Stimulated activated CD4-positive, alpha-beta T cell treated with anti-CD3 and anti-CD28 coated beads, Interleukin-15, amount 100 ng/mL, for 24 hours (primary cell): ENCODE measurements at regions not wholly inside any gene's neighbourhood (a gene's known extent, or its start where the extent isn't known, plus 50 kb on each side); places are given as distances from the start of the nearest gene placed in this dataset.

Experiments
- DNase-seq: peaks from one replicate; pipeline ENCODE4 v3.0.0-alpha.2; 2020

- DNase-seq, result no peak
These were observed 513.6 kb downstream of the FAT4 start for GRCh38 chr4:125828346-125828745.

- no peak for DNase-seq
These were observed 517.4 kb downstream of the FAT4 start for GRCh38 chr4:125832161-125832560.

GRCh38 chr4:125836597-125837195, 521.9 kb downstream of the FAT4 start:
- no peak for DNase-seq

GRCh38 chr4:125837493-125838201, 522.9 kb downstream of the FAT4 start:
- DNase-seq, result no peak

- DNase-seq, result no peak
These were observed 523.4 kb downstream of the FAT4 start for GRCh38 chr4:125838202-125838601.

- no peak for DNase-seq
These were observed 524.2 kb downstream of the FAT4 start for GRCh38 chr4:125838924-125839323.

GRCh38 chr4:125843947-125844346, 529.2 kb downstream of the FAT4 start:
- DNase-seq, result no peak

GRCh38 chr4:125847518-125847917, 532.8 kb downstream of the FAT4 start:
- no peak for DNase-seq

- no peak for DNase-seq
These were observed 535.1 kb downstream of the FAT4 start for GRCh38 chr4:125849869-125850268.

GRCh38 chr4:125891597-125892258, 577.0 kb downstream of the FAT4 start:
- DNase-seq, result no peak

GRCh38 chr4:125904802-125905201, 590.0 kb downstream of the FAT4 start:
- DNase-seq, result no peak

- no peak for DNase-seq
These were observed 596.3 kb downstream of the FAT4 start for GRCh38 chr4:125911058-125911457.

GRCh38 chr4:125911481-125911880, 596.7 kb downstream of the FAT4 start:
- no peak for DNase-seq

GRCh38 chr4:125917559-125917958, 602.8 kb downstream of the FAT4 start:
- DNase-seq, result no peak

- no peak for DNase-seq
These were observed 613.9 kb downstream of the FAT4 start for GRCh38 chr4:125928652-125929051.

GRCh38 chr4:125938541-125938940, 623.8 kb downstream of the FAT4 start:
- no peak for DNase-seq

- no peak for DNase-seq
These were observed 625.7 kb downstream of the FAT4 start for GRCh38 chr4:125940426-125940825.

- no peak for DNase-seq
These were observed 630.2 kb downstream of the FAT4 start for GRCh38 chr4:125944966-125945365.

GRCh38 chr4:125948021-125948420, 633.3 kb downstream of the FAT4 start:
- DNase-seq, result no peak

GRCh38 chr4:125951261-125951887, 636.6 kb downstream of the FAT4 start:
- DNase-seq, result no peak

- DNase-seq, result no peak
These were observed 637.9 kb downstream of the FAT4 start for GRCh38 chr4:125952631-125953030.

- DNase-seq, result no peak
These were observed 641.5 kb downstream of the FAT4 start for GRCh38 chr4:125956276-125956675.

GRCh38 chr4:125958519-125958918, 643.8 kb downstream of the FAT4 start:
- no peak for DNase-seq

- DNase-seq, result no peak
These were observed 646.9 kb downstream of the FAT4 start for GRCh38 chr4:125961626-125962025.
